ENCODE measurements at regions not wholly inside any gene's neighbourhood (a gene's known extent, or its start where the extent isn't known, plus 50 kb on each side); places are given as distances from the start of the nearest gene placed in this dataset.
A peak's percentile ranks its signal among the peaks of the same experiment; 100 is the strongest.

- no peak for DNase-seq
These were observed 136.2 kb downstream of the TEX29 start for GRCh38 chr13:111456452-111457230.

GRCh38 chr13:111458001-111458531 lies 137.6 kb downstream of the TEX29 start:
- no peak for DNase-seq

- no peak for DNase-seq
These were observed 138.3 kb downstream of the TEX29 start for GRCh38 chr13:111458739-111459138.

GRCh38 chr13:111459803-111460547 lies 139.5 kb downstream of the TEX29 start:
- no peak for DNase-seq

GRCh38 chr13:111460548-111461444 lies 140.4 kb downstream of the TEX29 start:
- DNase-seq = peak; percentile 37

- DNase-seq = no peak
These were observed 141.2 kb downstream of the TEX29 start for GRCh38 chr13:111461445-111462149.

- no peak for DNase-seq
These were observed 141.9 kb downstream of the TEX29 start for GRCh38 chr13:111462221-111462764.

- no peak for DNase-seq
These were observed 142.5 kb downstream of the TEX29 start for GRCh38 chr13:111462944-111463343.

GRCh38 chr13:111467111-111467890 lies 146.9 kb downstream of the TEX29 start:
- no peak for DNase-seq

GRCh38 chr13:111468037-111468959 lies 147.9 kb downstream of the TEX29 start:
- no peak for DNase-seq

GRCh38 chr13:111469450-111469849 lies 149.0 kb downstream of the TEX29 start:
- no peak for DNase-seq

GRCh38 chr13:111469916-111470506 lies 149.6 kb downstream of the TEX29 start:
- no peak for DNase-seq

- no peak for DNase-seq
These were observed 150.5 kb downstream of the TEX29 start for GRCh38 chr13:111470933-111471332.

- DNase-seq = no peak
These were observed 151.6 kb downstream of the TEX29 start for GRCh38 chr13:111472083-111472482.

GRCh38 chr13:111472559-111473460 lies 152.4 kb downstream of the TEX29 start:
- DNase-seq = no peak

GRCh38 chr13:111474136-111475002 lies 153.9 kb downstream of the TEX29 start:
- peak; percentile 38 for DNase-seq

GRCh38 chr13:111475488-111475887 lies 155.0 kb downstream of the TEX29 start:
- no peak for DNase-seq

Measured in EL (cell line).